ENCODE measurements at regions not wholly inside any gene's neighbourhood (a gene's known extent, or its start where the extent isn't known, plus 50 kb on each side); places are given as distances from the start of the nearest gene placed in this dataset.

DNA sequence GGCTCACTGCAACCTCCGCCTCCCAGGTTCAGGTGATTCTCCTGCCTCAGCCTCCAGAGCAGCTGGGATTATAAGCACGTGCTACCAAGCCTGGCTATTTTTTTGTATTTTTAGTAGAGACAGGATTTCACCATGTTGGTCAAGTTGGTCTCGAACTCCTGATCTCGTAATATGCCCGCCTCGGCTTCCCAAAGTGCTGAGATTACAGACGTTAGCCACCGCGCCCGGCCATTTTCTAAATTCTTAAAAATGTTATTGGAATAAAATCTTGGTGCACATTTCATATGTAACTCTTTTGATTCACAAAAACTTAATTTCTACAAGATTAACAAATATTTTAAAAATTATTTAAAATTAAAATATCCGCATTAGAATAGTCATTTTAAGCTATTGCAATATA is 1480.3 kb upstream of the SPRY2 start:
- DNase-seq (ENCODE audit: low read depth in 2 of 2): no peak

DNA sequence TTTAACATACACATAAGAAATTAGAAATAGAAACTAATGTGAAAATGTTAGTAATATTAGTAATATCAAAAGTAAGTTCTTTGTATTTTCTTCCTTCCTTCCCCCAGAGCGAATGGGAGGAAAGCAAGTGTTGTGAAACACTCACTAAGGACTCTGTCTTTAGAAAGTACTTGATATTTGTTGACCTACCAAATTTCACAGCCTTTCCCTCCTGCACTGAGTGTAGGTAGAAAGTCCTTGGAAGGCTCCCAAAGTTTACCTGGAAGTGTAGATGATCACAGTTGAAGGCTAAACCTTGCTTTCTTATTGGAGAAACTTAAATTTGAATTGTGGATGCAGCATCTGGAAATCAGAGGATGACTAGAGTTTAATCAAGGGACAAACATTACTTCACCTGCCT is 1459.5 kb upstream of the SPRY2 start:
- no peak for DNase-seq (ENCODE audit: low read depth in 2 of 2)

DNA sequence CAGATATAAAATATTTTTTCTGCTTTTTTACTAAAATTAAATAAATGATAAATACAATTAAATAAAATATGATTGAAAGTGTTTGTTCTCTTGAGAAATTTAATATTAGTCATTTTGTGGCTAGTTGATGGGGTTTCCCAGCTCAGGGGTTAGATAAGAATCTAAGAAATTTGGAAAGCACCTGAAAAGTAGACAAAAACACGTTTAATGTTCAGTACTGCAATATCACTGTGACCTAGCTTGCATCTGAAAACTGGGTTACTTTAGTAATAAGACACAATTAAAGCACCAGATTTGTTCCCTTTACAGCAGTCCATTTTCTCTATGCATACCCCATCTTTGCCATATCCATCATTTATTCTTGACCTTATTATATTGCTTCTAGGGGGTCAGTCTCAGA is 1454.8 kb upstream of the SPRY2 start:
- DNase-seq (ENCODE audit: low read depth in 2 of 2): no peak

DNA sequence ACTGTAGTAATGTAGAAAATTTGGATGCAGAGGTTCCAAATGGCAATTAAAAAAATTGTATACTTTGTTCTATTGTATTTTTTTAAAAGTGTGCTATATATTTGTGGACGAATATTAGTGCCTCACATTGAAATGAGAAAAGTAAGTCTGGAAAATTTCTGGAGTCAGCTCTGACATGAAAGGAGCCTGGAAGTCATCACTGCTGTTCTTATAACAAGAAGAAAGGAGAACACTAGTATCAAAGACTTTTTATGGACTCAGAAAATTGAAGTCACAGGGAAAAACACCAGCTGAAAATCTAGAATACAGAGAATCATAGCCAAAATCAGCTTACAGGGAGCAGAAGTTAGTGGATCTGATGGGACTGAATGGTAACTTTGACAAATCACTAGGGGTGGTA is 1450.7 kb upstream of the SPRY2 start:
- DNase-seq (ENCODE audit: low read depth in 2 of 2): no peak

DNA sequence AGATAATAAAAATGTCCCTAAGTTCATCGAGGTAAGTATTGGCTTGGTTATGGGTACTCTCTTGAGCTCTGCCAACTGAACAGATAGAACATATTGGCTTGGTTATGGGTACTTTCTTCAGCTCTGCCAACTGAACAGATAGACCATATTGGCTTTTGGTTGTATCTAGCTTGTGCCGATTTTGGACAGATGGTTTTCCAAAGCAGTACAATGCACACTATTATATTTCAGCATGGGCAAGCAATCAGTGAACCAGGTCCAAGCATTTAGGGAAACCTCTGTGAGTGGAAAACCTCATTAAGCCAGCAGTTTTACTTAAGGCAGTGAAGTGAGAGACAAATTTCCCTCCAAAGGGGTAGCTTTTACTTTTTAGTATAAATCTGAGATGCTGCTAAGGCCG is 1440.5 kb upstream of the SPRY2 start:
- no peak for DNase-seq (ENCODE audit: low read depth in 2 of 2)

DNA sequence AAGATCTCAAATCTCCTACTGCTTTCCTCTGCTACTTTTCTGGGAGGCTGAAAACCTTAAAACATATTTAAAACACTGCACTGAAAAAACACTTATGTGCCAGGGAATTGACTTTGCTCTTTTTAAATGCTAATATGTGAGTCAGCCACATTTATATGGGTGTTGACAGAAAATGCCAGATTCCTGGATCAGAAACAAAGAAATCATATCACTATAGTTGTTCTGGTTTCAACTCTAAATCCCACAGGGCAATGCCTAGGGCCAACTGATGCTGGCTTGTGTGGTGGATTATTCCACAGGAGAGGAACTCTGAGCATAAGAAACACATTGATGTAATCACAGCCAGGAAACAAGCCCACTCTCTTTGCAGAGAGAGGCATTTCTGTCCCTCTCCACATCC is 1439.0 kb upstream of the SPRY2 start:
- DNase-seq (ENCODE audit: low read depth in 2 of 2): no peak

DNA sequence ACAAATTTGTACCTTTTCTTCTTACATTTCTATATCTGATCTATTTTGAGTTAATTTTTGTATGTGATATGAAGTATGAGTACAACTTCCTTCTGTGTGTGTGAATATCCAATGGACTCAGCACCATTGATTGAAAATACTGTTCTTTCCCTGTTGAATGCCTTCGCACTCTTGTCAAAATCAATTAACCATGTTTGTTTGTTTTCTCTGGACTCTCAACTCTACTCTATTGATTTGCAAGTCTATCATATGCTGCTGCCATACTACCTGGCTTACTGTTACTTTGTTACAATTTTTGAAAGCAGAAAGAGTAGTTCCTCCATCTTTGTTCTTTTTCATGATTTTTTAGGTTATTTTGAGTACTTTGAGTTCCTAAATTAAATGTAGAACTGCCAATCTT is 1437.4 kb upstream of the SPRY2 start:
- DNase-seq (ENCODE audit: low read depth in 2 of 2): no peak

DNA sequence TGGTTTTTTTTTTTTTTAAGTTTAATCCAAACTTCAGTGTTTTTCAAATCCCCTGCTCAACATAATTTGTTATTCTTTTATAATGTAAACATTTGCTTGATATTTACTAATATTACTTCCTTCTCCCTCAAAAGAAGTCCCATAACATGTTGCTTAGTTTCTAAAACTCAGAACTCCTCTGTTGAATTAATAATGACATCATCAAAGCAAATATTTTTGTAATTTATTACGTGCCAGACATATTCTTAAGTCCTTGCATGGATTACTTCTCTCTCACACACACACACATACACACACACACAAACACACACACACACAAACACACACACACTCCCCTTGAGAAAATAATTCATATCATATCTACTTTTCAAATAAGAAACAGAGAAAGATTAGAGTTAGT is 1432.3 kb upstream of the SPRY2 start:
- DNase-seq (ENCODE audit: low read depth in 2 of 2): no peak

DNA sequence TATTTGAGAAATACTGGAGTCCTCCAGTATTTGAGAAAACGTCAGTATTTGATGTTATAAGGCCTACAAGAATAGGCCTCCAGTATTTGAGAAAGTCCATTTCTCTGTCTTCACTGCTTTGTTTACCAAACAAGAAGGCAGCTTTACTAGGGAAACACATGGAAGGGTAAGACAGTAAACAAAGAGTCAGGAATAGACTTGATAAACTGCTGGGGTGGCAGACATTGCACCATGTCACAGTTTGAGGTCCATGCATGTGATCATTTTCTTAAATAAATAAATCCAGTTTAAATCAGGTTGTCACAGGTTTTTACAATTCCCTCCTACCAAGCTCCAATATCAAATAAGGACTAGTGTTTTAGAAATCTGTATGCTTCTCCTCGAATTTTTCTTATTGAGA is 1431.0 kb upstream of the SPRY2 start:
- DNase-seq (ENCODE audit: low read depth in 2 of 2): no peak

DNA sequence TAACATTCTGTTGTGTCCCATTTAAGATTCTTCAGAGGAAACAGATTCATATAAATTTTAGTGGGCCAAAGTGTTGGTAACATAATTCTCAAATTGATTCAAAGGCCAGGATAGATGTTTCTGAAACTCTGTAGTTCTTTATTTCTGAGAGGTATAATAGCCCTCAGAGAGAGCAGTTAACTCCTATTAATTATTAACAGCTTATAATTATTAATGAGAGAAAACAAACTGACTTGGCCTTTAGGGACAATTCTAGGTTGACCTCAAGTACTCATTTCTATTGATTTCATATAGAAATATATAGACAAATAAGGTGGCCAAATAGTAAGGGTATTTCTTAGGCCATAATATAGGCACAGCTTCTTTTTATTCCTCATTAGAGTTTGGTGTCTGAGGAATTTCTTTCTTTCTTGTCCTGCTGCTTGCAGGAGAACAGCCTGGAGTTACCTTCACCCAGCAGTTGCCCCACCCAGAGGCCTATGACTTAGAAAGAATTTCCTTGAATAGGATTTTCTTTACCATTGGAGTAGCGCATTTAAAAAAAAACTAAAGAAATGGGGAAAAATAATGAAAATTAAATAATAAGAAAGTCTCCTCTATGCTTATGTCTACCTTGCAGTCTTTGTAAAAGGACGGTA is 1430.1 kb upstream of the SPRY2 start:
- no peak for DNase-seq (ENCODE audit: low read depth in 2 of 2)

DNA sequence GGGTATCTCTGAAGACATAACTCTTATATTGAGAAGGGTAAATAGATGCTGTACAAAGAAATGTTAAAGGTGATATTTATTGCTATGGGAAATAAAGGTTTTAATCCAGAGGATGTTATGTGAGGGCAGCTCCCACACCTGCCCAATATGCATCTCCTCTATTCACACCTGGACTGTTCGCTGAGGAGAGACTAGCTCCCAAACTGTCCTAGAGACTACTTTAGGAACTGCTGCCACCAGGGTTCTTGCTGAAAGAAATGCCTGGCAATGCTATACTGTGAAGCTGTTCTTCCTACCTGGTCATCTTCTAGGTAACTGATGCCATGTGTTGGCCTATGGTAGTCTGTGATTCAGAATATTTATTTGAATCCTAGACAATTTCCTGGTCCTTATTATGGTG is 1421.5 kb upstream of the SPRY2 start:
- DNase-seq (ENCODE audit: low read depth in 2 of 2): no peak

DNA sequence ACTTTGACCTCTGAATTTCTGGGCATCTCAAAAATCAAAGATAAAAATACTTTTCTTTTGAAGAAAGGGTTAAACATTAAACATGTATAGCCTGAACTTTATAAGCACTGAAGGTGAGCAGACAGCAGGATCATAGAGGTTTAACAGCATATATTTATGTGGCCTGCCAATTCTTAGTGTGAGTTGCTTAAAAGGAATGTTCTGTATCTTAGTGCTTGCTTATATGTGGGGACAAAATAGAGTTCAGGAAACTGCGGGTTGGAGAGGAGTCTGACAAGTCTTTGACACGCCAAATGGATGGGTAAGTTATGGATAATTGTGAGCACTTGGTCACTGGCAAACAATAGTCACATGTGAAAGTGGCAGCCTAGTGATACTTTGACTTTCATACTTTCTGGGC is 1419.4 kb upstream of the SPRY2 start:
- no peak for DNase-seq (ENCODE audit: low read depth in 2 of 2)

DNA sequence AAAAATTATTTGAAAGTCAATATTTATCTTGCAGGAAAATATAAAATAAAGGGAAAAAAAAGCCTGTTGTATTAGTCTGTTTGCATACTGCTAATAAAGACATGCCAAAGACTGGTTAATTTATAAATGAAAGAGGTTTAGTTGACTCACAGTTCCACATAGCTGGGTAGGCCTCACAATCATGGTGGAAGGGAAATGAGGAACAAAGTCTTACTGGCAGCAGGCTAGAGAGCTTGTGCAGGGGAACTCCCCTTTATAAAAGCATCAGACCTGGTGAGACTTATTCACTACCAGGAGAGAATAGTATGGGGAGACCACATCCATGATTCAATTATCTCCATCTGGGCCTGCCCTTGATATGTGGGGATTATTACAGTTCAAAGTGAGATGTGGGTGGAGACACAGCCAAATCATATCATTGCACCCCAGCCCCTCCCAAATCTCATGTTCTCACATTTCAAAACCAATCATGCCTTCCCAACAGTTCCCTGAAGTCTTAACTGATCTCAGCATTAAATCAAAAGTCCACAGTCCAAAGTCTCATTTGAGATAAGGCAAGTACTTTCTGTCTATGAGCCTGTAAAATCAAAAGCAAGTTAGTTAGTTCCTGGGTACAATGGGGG is 1416.5 kb upstream of the SPRY2 start:
- no peak for DNase-seq (ENCODE audit: low read depth in 2 of 2)

DNA sequence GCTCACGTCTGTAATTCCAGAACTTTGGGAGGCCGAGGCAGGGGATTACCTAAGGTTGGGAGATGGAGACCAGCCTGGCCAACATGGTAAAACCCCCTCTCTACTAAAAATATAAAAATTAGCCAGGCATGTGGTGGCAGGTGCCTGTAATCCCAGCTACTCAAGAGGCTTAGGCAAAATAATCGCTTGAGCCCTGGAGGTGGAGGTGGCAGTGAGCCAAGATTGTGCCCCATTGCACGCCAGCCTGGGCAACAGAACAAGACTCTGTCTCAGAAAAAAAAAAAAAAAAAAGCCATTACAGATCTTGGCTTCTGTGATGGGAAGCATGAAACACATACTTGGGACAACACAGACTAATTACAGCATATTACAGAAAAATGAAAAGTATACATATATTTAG is 1404.5 kb upstream of the SPRY2 start:
- no peak for DNase-seq (ENCODE audit: low read depth in 2 of 2)

DNA sequence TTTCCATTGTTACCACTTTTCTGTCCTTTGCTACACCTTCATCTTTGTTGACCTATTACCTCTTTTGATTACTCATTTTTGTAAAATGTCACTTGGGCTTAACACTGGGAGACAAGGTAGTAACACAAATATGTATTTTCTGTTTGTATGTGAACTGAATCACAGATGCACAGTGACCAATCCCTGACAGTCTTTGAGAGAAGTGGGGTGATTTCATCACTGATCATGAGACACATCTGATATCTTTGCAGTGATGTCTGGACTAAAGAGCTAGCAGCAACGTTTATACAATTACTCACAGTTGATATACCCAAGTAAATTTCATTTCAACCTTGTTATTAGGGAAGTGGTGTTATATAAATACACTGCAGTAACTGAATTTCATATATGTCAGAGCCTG is 1397.4 kb upstream of the SPRY2 start:
- DNase-seq (ENCODE audit: low read depth in 2 of 2): no peak

DNA sequence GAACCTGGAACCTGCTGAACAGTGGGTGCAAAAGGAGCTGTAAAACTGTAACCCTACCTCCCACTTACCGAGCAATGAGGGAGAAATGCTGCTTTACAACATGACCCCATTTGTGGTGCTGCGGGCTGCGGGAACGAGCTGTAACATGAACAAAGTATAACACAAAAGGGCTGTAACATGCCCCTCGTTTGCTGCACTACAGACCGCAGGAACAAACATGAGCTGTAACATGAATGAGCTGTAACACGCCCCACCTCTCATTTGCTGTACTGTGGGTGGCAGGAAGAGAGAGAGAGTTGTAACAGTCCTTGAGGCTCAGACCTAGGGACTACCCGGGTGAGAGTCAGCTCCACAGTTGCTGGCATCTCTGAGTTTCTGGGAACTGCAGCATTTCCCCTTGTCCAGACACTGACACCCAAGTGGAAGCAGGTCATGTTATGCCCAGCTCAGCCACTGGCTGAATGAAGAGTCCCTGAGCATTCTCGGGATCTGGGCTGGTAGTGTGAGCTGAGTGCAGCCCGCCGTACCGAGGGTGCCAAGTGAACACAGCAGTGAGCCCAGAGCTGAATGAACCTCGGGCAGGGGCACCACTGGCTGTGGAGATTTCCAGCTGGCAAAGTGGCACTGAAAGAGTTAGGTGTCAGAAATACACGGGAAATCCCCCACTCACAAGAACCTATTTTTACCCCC is 1385.3 kb upstream of the SPRY2 start:
- DNase-seq (ENCODE audit: low read depth in 2 of 2): no peak

DNA sequence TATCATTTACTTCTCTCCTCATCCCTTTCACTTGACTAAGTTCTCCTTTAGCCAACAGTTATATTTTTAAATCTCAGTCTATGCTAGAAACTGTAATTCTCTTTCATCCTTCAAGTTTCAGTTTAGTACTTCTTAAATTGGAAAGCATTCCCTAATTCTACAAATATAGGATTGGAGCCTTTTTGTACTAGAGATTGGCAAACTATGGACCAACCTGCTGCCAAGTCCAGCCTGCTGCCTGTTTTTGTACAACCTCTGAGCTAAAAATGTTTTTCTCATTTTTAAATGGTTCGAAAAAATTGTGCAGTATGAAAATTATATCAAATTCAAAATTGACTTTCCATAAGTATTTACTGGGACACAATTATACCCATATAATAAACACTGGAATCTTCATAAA is 1381.5 kb upstream of the SPRY2 start:
- DNase-seq (ENCODE audit: low read depth in 2 of 2): no peak

DNA sequence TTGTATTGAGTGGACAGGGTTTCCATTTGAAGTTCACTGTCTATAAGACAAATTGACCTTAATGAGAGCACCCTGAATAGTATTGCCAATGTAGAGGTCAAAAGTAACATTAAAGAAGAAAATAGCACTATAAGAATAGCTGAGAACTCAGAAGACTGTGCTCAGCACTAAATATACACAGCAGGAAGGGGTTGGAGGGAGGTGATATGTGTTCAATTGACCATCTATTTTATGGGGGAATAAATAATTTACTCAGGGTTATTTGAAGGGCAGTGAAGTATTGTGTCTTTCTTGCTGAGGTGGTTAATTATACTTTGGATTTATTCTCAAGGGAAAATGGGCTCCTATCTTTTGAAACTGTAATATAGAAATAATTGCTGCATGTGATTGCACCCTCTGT is 1380.5 kb upstream of the SPRY2 start:
- no peak for DNase-seq (ENCODE audit: low read depth in 2 of 2)

DNA sequence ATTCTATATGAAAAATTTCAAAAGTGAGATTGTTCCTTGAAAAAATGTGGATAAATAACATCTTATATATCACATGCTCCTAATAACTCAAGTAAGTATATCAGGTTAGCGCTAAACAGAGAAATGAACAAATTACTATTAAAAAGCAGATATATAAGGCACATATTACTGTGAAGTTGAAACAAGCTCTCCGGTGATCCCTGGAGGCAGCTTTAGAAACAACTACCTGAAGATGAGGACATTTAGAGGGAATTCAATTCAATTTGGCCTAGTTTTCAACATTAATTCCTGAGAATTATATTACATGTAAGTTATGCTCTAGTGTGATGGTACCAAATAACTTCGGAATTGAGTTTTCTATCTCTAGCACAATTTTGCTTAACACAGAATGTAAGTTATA is 1373.6 kb upstream of the SPRY2 start:
- no peak for DNase-seq (ENCODE audit: low read depth in 2 of 2)

DNA sequence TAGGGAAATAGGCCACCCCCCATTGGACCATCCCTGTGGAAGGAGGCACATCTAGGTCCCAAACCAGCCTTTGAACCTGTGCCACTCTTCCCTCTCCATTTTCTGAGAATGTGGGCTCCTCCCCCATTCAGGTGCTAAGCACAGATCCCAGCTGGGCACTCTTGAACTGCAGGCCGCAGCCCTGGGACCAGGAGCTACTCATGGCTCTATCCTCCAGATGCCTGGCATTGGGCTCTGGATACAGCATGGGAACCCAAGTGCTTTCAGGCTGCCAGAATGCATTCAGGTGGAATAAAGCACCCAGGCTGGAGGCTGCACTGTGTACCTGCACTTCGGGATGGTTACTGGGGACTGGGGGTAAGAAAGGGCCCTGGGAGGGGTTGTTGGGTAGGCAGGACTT is 1372.3 kb upstream of the SPRY2 start:
- no peak for DNase-seq (ENCODE audit: low read depth in 2 of 2)

DNA sequence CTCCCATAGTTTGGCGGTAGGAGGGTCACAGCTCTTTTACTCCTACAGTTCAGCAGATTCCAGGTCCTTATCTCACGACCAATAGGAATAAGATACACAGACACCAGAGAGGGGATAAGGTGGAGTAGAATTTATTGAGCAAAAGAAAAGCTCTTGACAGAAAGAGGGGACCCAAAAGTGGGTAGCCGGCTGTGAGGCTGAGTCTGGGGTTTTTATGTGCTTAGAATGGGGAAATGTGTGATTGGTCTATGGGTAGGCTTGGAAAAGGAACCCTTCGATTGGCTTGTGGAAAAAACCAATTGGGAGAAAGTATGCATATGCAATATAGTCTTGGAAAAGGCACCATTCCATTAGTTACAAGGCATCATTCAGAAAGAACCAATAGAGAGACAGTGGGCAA is 1356.9 kb upstream of the SPRY2 start:
- DNase-seq (ENCODE audit: low read depth in 2 of 2): no peak

DNA sequence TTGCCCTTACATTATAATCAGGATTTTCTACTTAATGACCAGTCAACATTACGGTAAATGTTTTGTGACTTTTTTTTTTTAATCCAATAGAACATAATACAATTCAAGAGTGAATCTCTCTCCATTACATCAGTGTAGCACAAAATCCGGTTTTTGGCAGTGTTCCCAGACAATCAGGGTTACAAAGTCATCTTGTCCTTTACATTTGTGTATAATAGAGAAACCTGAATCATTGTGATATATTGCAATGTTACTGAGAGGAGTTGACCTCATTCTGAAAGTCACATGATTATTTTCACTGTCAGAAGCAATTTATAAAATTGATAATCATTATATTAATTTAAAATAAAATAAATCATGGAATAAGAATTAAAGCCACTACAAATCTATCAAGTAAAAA is 1346.0 kb upstream of the SPRY2 start:
- no peak for DNase-seq (ENCODE audit: low read depth in 2 of 2)

DNA sequence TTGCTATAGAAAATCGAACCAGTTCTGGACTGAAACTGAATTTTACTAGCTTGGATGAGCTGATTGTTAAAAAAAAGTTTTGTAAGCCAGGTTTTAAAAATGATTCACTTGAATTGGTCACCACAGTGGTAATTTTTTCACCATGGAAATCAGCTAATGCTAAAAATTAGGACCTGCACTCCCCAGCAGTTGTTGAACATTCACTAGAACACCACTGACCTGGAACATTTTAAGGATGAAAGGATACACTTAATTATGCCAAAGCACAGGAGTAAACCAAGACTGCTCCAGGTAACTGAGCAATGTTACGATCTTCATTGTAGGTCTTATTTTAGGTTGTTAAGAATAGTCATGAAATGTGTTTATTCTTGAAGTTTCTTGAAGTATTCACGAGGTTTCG is 1342.6 kb upstream of the SPRY2 start:
- DNase-seq (ENCODE audit: low read depth in 2 of 2): no peak

Measured in stimulated activated CD4-positive, alpha-beta T cell treated with anti-CD3 and anti-CD28 coated beads, Interleukin-4, amount 100 ng/mL, for 48 hours (primary cell).